Endothelial cell of umbilical vein (primary cell): ENCODE measurements at regions not wholly inside any gene's neighbourhood (a gene's known extent, or its start where the extent isn't known, plus 50 kb on each side); places are given as distances from the start of the nearest gene placed in this dataset.
A peak's percentile ranks its signal among the peaks of the same experiment; 100 is the strongest.

Source experiments
- BruUV-seq: library from RNA; stranded (reverse); fragments of 400-500 nt; replicated peaks from 2 replicates; lab custom pipeline; 2021; lab: Mats Ljungman, UMichigan
- CTCF ChIA-PET: fragments of 300-600, 350-600 bp; sonication (Branson Sonifier 250); formaldehyde crosslinking; loops from one replicate; lab custom pipeline; 2021; ENCODE audit warnings: antibody characterized with exemption, inconsistent platforms; lab: Charles Lee
- POLR2A ChIA-PET: fragments of 300-600, 350-600 bp; sonication (Branson Sonifier 250); formaldehyde crosslinking; loops from one replicate; lab custom pipeline; 2021; ENCODE audit warnings: antibody characterized with exemption, inconsistent platforms; lab: Charles Lee
- DNase-seq: peaks from one replicate; pipeline ENCODE4 v3.0.0-alpha.2; 2011; ENCODE audit warnings: low read depth, low spot score
- FAIRE-seq: peaks from 2 replicates; lab custom pipeline; 2011; peaks lifted over from hg19 to GRCh38; lab: Jason Lieb, UNC
- H2AFZ ChIP-seq: 2 replicates; pipeline ENCODE4 v1.6.0; 2012; ENCODE audit warnings: low read depth, low read length, control low read depth, inconsistent platforms
- H3K27ac ChIP-seq: 2 replicates; pipeline ENCODE4 v1.5.1; 2011; ENCODE audit warnings: low read depth, mild to moderate bottlenecking, control low read depth, low read length, moderate library complexity; ENCODE audit not compliant: insufficient read depth
- H3K27me3 ChIP-seq, 2 experiments: 2 replicates each; pipeline versions ENCODE4 v1.6.0 to v1.6.1; 2011; ENCODE audit warnings: low read length in 2 of 2, mixed read lengths in 1 of 2; ENCODE audit not compliant: control insufficient read depth in 2 of 2, insufficient read depth in 2 of 2
- H3K36me3 ChIP-seq, 2 experiments: 2 replicates in 1 of 2; 3 replicates in 1 of 2; pipeline ENCODE4 v1.5.1; 2011; ENCODE audit warnings: low read length in 2 of 2, mild to moderate bottlenecking in 1 of 2, moderate library complexity in 1 of 2; ENCODE audit not compliant: control insufficient read depth in 2 of 2, insufficient read depth in 2 of 2; ENCODE audit errors: extremely low read depth in 1 of 2
- H3K4me1 ChIP-seq: 3 replicates; pipeline ENCODE4 v1.5.1; 2011; ENCODE audit warnings: mild to moderate bottlenecking, low read length; ENCODE audit not compliant: control insufficient read depth, insufficient read depth; ENCODE audit errors: extremely low read depth
- H3K4me2 ChIP-seq: 2 replicates; pipeline ENCODE4 v1.6.1; 2011; ENCODE audit warnings: low read length, control low read depth, mixed read lengths; ENCODE audit not compliant: insufficient read depth
- H3K4me3 ChIP-seq, 3 experiments: fragments of 200-600 bp in 1 of 3; sonication (generic), shearing (Covaris generic) in 1 of 3; replicated peaks in 1 of 3; 2 replicates each; pipeline ENCODE4 v1.5.1; 2011 to 2016; ENCODE audit warnings: control low read depth in 3 of 3, low read length in 3 of 3, mild to moderate bottlenecking in 2 of 3, inconsistent platforms in 1 of 3, low read depth in 1 of 3, moderate library complexity in 1 of 3; ENCODE audit not compliant: insufficient read depth in 1 of 3
- H3K79me2 ChIP-seq: 2 replicates; pipeline ENCODE4 v1.6.0; 2012; ENCODE audit warnings: low read length, inconsistent platforms; ENCODE audit not compliant: control insufficient read depth, insufficient read depth
- H3K9ac ChIP-seq: replicated peaks from 2 replicates; pipeline ENCODE3; 2011; ENCODE audit warnings: low read length, control low read depth; ENCODE audit not compliant: insufficient read depth; ENCODE audit errors: extremely low read depth
- H3K9me1 ChIP-seq: replicated peaks from 3 replicates; pipeline ENCODE4 v1.6.0; 2011; ENCODE audit warnings: mild to moderate bottlenecking, low read length; ENCODE audit not compliant: control insufficient read depth, insufficient read depth; ENCODE audit errors: extremely low read depth
- H3K9me3 ChIP-seq: replicated peaks from 2 replicates; pipeline ENCODE4 v1.5.1; 2012; ENCODE audit warnings: low read length, inconsistent platforms; ENCODE audit not compliant: control insufficient read depth, insufficient read depth
- H4K20me1 ChIP-seq: replicated peaks from 2 replicates; pipeline ENCODE3; 2011; ENCODE audit warnings: mild to moderate bottlenecking, low read length; ENCODE audit not compliant: control insufficient read depth, insufficient read depth; ENCODE audit errors: extremely low read depth
- FOS ChIP-seq: IDR thresholded peaks from 2 replicates; pipeline ENCODE4 v1.6.1; 2011; ENCODE audit warnings: mild to moderate bottlenecking, low read length, moderate library complexity, borderline replicate concordance; ENCODE audit not compliant: insufficient read depth
- GATA2 ChIP-seq: IDR thresholded peaks from 2 replicates; pipeline ENCODE4 v1.7.0; 2011; ENCODE audit warnings: low read depth, mild to moderate bottlenecking, moderate library complexity, mixed read lengths, low read length; ENCODE audit not compliant: insufficient read length, insufficient read depth
- JUN ChIP-seq: IDR thresholded peaks from 2 replicates; pipeline ENCODE4 v1.6.1; 2011; ENCODE audit warnings: borderline replicate concordance, low read depth; ENCODE audit not compliant: insufficient read length, insufficient read depth
- MAX ChIP-seq: IDR thresholded peaks from 2 replicates; pipeline ENCODE4 v1.6.1; 2011; ENCODE audit not compliant: insufficient read depth, insufficient read length
- POLR2AphosphoS5 ChIP-seq: IDR thresholded peaks from 2 replicates; pipeline ENCODE4 v1.6.1; 2012; ENCODE audit warnings: low read depth, mild to moderate bottlenecking, control low read depth, low read length, moderate library complexity; ENCODE audit not compliant: insufficient read depth
- dilution Hi-C: fragments of 300-500 bp; cut with MboI; formaldehyde crosslinking; loops from one replicate; pipeline ENCODE4 v1.15.0; 2019; ENCODE audit warnings: low sequenced_read_pairs; ENCODE audit not compliant: extremely low pct_ligation_motif_present
- intact Hi-C: fragments of 100-400 bp; cut with micrococcal nuclease; formaldehyde crosslinking; loops from one replicate; pipeline ENCODE4 v1.10.0; 2022
- TF ChIP-seq, protein P1 (sequence below), 2 donors: IDR thresholded peaks; 1 replicate in 1 of 2; 2 replicates in 1 of 2; pipeline ENCODE4 v1.5.1; 2011; ENCODE audit warnings: low read length in 2 of 2, mild to moderate bottlenecking in 2 of 2, moderate library complexity in 2 of 2, control low read depth in 1 of 2, inconsistent platforms in 1 of 2, low read depth in 1 of 2; ENCODE audit not compliant: insufficient read depth in 1 of 2; ENCODE audit errors: extremely low read depth in 1 of 2

GRCh38 chr18:28768791-28769768 is 592.1 kb upstream of the CDH2 start:
- no peaks in the 10 kb centered on the region for H3K9me3 ChIP-seq
- H3K79me2 ChIP-seq: no peaks in the 10 kb centered on the region
- ChIA-PET POLR2A (no interaction called here), CTCF (interaction anchor here (1.0 to 1.7 kb wide), 3 partner anchors 18 to 78 kb away, joined by 3 to 4 read pairs (median 3); no protein-coding TSS in a partner anchor)
- FAIRE-seq (no peak), DNase-seq (peak; percentile 22)
- H3K4me3 ChIP-seq: no peak overlapping the region
- no peak overlapping the region for H2AFZ ChIP-seq
- no peaks in the 10 kb centered on the region for H3K36me3 ChIP-seq
- dilution Hi-C loops (no loop called here), intact Hi-C loops (loop anchor here (1.0 to 10.0 kb wide), 3 partner anchors 25 to 396 kb away; no protein-coding TSS in a partner anchor)
- BruUV-seq: TSS peak; percentile 24
- peaks cover 39% of the 10 kb centered on the region for H3K4me1 ChIP-seq
- TF ChIP-seq GATA2 (peak; percentile 51), MAX (no peak)
- H3K9me1 ChIP-seq: no peaks in the 10 kb centered on the region
- peak overlapping the region; percentile 67 for H3K27ac ChIP-seq
- H3K4me2 ChIP-seq: peak overlapping the region; percentile 2
- H3K9ac ChIP-seq: peak overlapping the region; percentile 6
- no peaks in the 10 kb centered on the region for H3K27me3 ChIP-seq
- H4K20me1 ChIP-seq: no peaks in the 10 kb centered on the region

DNA sequence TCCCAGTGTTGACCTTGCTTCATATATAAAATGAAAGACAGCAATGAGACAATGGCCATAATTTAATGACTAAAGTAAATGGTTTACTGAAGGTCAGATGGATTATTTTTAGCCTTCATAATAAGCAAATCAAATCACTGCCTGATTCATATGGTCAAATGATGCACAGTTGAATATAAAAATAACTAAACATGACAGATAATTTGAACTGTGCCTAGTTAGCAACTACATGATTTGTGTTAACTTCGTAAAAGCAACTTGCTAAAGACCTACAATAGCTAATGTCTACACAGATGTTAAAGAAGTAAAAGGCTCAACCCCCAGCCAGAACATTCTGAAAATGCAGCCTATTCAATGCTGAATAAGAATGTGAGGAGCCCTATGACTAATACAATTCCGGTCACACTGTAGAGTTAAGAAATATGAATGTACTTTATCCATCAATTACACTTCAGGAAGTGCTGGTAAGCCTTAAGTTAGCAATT is 590.8 kb upstream of the CDH2 start:
- FAIRE-seq (peak; percentile 58), DNase-seq (peak; percentile 75)
- dilution Hi-C loops: no loop called here
- no peak overlapping the region for H3K9ac ChIP-seq
- peaks cover 33% of the 10 kb centered on the region for H3K4me1 ChIP-seq
- intact Hi-C loops: loop anchor here (1.0 to 10.0 kb wide), 3 partner anchors 27 to 397 kb away; no protein-coding TSS in a partner anchor
- no peaks in the 10 kb centered on the region for H4K20me1 ChIP-seq
- H3K9me3 ChIP-seq: no peaks in the 10 kb centered on the region
- no peaks in the 10 kb centered on the region for H3K36me3 ChIP-seq
- peak overlapping the region; percentile 54 for H3K4me2 ChIP-seq
- no TSS peak for BruUV-seq
- TF ChIP-seq FOS (peak; percentile 84), POLR2AphosphoS5 (no peak), JUN (peak; percentile 74), GATA2 (peak; percentile 22)
- TF ChIP-seq, protein P1, sequence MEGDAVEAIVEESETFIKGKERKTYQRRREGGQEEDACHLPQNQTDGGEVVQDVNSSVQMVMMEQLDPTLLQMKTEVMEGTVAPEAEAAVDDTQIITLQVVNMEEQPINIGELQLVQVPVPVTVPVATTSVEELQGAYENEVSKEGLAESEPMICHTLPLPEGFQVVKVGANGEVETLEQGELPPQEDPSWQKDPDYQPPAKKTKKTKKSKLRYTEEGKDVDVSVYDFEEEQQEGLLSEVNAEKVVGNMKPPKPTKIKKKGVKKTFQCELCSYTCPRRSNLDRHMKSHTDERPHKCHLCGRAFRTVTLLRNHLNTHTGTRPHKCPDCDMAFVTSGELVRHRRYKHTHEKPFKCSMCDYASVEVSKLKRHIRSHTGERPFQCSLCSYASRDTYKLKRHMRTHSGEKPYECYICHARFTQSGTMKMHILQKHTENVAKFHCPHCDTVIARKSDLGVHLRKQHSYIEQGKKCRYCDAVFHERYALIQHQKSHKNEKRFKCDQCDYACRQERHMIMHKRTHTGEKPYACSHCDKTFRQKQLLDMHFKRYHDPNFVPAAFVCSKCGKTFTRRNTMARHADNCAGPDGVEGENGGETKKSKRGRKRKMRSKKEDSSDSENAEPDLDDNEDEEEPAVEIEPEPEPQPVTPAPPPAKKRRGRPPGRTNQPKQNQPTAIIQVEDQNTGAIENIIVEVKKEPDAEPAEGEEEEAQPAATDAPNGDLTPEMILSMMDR (IDR thresholded peaks at IDR 0.05; ENCODE audit: extremely low read depth in 1 of 2, insufficient read depth in 1 of 2, low read depth in 1 of 2, low read length in 2 of 2): no peak
- no peaks in the 10 kb centered on the region for H3K9me1 ChIP-seq
- ChIA-PET POLR2A (no interaction called here), CTCF (interaction anchor here (0.7 to 1.7 kb wide), 5 partner anchors 8 to 961 kb away, joined by 3 to 9 read pairs (median 4); no protein-coding TSS in a partner anchor)
- no peak overlapping the region for H2AFZ ChIP-seq
- H3K79me2 ChIP-seq: no peaks in the 10 kb centered on the region
- H3K27me3 ChIP-seq: no peaks in the 10 kb centered on the region
- H3K27ac ChIP-seq: peak overlapping the region; percentile 65
- no peak overlapping the region for H3K4me3 ChIP-seq
